Gastroesophageal sphincter (tissue), 4 donors: ENCODE measurements at regions not wholly inside any gene's neighbourhood (a gene's known extent, or its start where the extent isn't known, plus 50 kb on each side); places are given as distances from the start of the nearest gene placed in this dataset.

ENCODE experiments used
- ATAC-seq: fragments of 150-250 bp; one replicate; pipeline ENCODE4 v1.9.1; 2016; ENCODE audit warnings: mild to moderate bottlenecking, moderate library complexity
- H3K27ac ChIP-seq, 4 donors: fragments of 200-600 bp; sonication (generic) in 3 of 4; 1 replicate in 3 of 4; 2 replicates in 1 of 4; pipeline ENCODE4 v1.5.1; 2016 to 2019
- H3K27me3 ChIP-seq: fragments of 200-600 bp; sonication (generic); one replicate; pipeline ENCODE4 v1.5.1; 2019
- H3K36me3 ChIP-seq, 2 donors: fragments of 200-600 bp; sonication (generic); one replicate each; pipeline ENCODE4 v1.5.1; 2019; ENCODE audit warnings: control low read depth in 1 of 2
- H3K4me1 ChIP-seq, 3 donors: fragments of 200-600 bp; sonication (generic); 1 replicate in 2 of 3; 2 replicates in 1 of 3; pipeline ENCODE4 v1.5.1; 2016 to 2019; ENCODE audit warnings: control low read depth in 2 of 3
- H3K4me3 ChIP-seq, 2 donors: fragments of 200-600 bp; sonication (generic); one replicate each; pipeline ENCODE4 v1.5.1; 2019; ENCODE audit warnings: mild to moderate bottlenecking in 1 of 2, moderate library complexity in 1 of 2
- H3K9me3 ChIP-seq, 3 donors: fragments of 200-600 bp; sonication (generic); one replicate each; pipeline ENCODE4 v1.5.1; 2017 to 2019; ENCODE audit warnings: control low read depth in 2 of 3
- EP300 ChIP-seq: sonication (generic); formaldehyde crosslinking; IDR thresholded peaks from one replicate; pipeline ENCODE4 v1.6.1; 2017; ENCODE audit warnings: antibody characterized with exemption, mild to moderate bottlenecking
- POLR2A ChIP-seq, 2 donors: fragments of 450-650 bp; IDR thresholded peaks; one replicate each; pipeline ENCODE4 v1.6.1; 2017; ENCODE audit warnings: antibody characterized with exemption in 2 of 2, mild to moderate bottlenecking in 2 of 2, moderate library complexity in 1 of 2
- POLR2AphosphoS5 ChIP-seq: sonication (generic); formaldehyde crosslinking; IDR thresholded peaks from one replicate; pipeline ENCODE4 v1.6.1; 2017; ENCODE audit warnings: antibody characterized with exemption
- WGBS, 2 donors: methylation state at CpG; one replicate each; pipeline ENCODE4 v1.1.5; 2018; ENCODE audit warnings: low coverage in 1 of 2; 5-methylcytosine and 5-hydroxymethylcytosine counted together
- TF ChIP-seq, protein P1 (sequence below), 4 experiments: fragments of 200-600 bp in 2 of 4; fragments of 450-650 bp in 2 of 4; sonication (generic) in 1 of 4; IDR thresholded peaks; one replicate each; pipeline ENCODE4 v1.5.1; 2017 to 2019; ENCODE audit warnings: antibody characterized with exemption in 4 of 4, mild to moderate bottlenecking in 2 of 4, moderate library complexity in 2 of 4

DNA sequence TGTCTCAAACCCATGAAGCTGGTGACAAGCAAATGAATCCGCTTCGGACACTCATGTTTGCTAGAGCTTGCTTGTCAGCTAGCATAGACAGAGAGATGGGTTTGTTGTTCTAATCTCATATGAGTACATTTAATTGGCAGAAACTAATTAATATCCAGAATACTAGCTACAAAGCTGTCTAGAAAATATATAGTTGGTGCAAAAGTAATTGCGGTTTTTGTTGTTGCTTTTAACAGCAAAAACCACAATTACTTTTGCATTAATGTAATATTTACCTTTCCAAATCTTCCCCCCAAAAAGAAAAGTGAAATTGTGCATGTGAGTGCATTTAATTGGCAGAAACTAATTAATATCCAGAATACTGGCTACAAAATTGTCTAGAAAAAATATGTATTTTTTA is 1115.2 kb downstream of the TDRD15 start:
- TF ChIP-seq, protein P1, sequence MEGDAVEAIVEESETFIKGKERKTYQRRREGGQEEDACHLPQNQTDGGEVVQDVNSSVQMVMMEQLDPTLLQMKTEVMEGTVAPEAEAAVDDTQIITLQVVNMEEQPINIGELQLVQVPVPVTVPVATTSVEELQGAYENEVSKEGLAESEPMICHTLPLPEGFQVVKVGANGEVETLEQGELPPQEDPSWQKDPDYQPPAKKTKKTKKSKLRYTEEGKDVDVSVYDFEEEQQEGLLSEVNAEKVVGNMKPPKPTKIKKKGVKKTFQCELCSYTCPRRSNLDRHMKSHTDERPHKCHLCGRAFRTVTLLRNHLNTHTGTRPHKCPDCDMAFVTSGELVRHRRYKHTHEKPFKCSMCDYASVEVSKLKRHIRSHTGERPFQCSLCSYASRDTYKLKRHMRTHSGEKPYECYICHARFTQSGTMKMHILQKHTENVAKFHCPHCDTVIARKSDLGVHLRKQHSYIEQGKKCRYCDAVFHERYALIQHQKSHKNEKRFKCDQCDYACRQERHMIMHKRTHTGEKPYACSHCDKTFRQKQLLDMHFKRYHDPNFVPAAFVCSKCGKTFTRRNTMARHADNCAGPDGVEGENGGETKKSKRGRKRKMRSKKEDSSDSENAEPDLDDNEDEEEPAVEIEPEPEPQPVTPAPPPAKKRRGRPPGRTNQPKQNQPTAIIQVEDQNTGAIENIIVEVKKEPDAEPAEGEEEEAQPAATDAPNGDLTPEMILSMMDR (IDR thresholded peaks at IDR 0.05), result no peak
- TF ChIP-seq POLR2A (IDR thresholded peaks at IDR 0.05) (no peak), POLR2AphosphoS5 (no peak), EP300 (no peak)
- Histone ChIP-seq H3K9me3 (no peaks in the 10 kb centered on the region), H3K4me1 (no peaks in the 10 kb centered on the region), H3K4me3 (no peak overlapping the region), H3K36me3 (no peaks in the 10 kb centered on the region), H3K27me3 (no peaks in the 10 kb centered on the region), H3K27ac (no peak overlapping the region)
- no peak for ATAC-seq
- WGBS, 2 donors, result 90 to 91% methylated on average over 3 of the region's 3 CpGs

- 89 to 91% methylated on average over 4 of the region's 4 CpGs for WGBS, 2 donors
- no peaks in the 10 kb centered on the region for H3K9me3 ChIP-seq
- ATAC-seq, result no peak
Observed at GRCh38 chr2:22247466-22247865, 1123.7 kb downstream of the TDRD15 start.

GRCh38 chr2:22248851-22249250 is 1125.1 kb downstream of the TDRD15 start:
- no peak for ATAC-seq
- Histone ChIP-seq H3K36me3 (no peaks in the 10 kb centered on the region), H3K27ac (no peak overlapping the region), H3K4me3 (no peak overlapping the region), H3K4me1 (no peaks in the 10 kb centered on the region), H3K9me3 (no peaks in the 10 kb centered on the region), H3K27me3 (no peaks in the 10 kb centered on the region)
- WGBS, 2 donors, result 47 to 65% methylated on average over 2 of the region's 2 CpGs
- TF ChIP-seq EP300, result no peak
- TF ChIP-seq POLR2AphosphoS5, result no peak
- TF ChIP-seq POLR2A (IDR thresholded peaks at IDR 0.05), result no peak
- TF ChIP-seq, protein P1 (IDR thresholded peaks at IDR 0.05), result no peak

More at GRCh38 chr2:22247466-22247865, 1123.7 kb downstream of the TDRD15 start:
- no peak overlapping the region for H3K27ac ChIP-seq
- no peaks in the 10 kb centered on the region for H3K36me3 ChIP-seq
- H3K27me3 ChIP-seq, result no peaks in the 10 kb centered on the region
- H3K4me1 ChIP-seq, result no peaks in the 10 kb centered on the region
- TF ChIP-seq POLR2AphosphoS5 (no peak), EP300 (no peak), POLR2A (IDR thresholded peaks at IDR 0.05) (no peak)
- TF ChIP-seq, protein P1 (IDR thresholded peaks at IDR 0.05), result no peak
- H3K4me3 ChIP-seq, result no peak overlapping the region

DNA sequence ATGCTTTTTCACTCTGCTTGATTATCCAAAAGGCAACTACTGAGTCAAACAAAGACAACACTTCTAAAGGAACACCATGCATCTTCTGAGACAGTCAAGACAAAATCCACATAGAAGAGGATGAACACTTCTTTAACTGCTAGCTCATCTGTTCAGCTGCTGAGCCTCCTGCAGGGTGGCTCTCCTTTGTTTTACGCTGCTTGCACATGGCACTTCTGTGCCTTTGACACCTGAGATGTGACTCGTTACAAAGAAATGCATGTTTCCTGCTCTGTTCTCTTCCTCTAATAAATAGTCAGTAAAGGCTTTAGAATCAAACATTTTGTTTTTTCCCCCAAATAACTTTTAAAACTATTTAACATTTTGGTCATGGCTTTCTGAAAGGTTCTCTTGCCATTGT is 1129.4 kb downstream of the TDRD15 start:
- no peak overlapping the region for H3K27ac ChIP-seq
- WGBS, 2 donors, result 90 to 94% methylated on average over 2 of the region's 2 CpGs
- ATAC-seq, result no peak
- H3K9me3 ChIP-seq, result no peaks in the 10 kb centered on the region
- no peaks in the 10 kb centered on the region for H3K36me3 ChIP-seq
- TF ChIP-seq POLR2AphosphoS5 (no peak), POLR2A (IDR thresholded peaks at IDR 0.05) (no peak), EP300 (no peak)
- TF ChIP-seq, protein P1 (IDR thresholded peaks at IDR 0.05), result no peak
- H3K4me1 ChIP-seq, result no peaks in the 10 kb centered on the region
- no peaks in the 10 kb centered on the region for H3K27me3 ChIP-seq
- H3K4me3 ChIP-seq, result no peak overlapping the region

DNA sequence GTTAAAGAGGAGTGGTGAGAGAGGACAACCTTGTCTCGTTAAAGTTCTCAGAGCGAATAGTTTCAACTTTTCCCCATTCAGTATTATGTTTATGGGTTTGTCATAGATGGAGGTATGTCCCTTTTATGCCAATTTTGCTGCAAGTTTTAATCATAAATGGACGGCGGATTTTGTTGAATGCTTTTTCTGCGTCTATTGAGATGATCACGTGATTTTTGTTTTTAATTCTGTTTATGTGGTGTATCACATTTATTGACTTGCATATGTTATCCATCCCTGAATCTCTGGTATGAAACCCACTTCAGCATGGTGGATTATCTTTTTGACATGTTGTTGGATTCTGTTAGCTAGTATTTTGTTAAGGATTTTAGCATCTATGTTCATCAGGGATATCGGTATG is 1123.8 kb upstream of the KLHL29 start:
- no peak for ATAC-seq
- no peak for TF ChIP-seq POLR2AphosphoS5
- H3K9me3 ChIP-seq, result peaks cover 0 to 14% (median 0%) of the 10 kb centered on the region in 3 donors
- H3K4me1 ChIP-seq, result no peaks in the 10 kb centered on the region
- no peaks in the 10 kb centered on the region for H3K36me3 ChIP-seq
- H3K27ac ChIP-seq, result no peak overlapping the region
- WGBS, 2 donors, result 91 to 95% methylated on average over 7 of the region's 7 CpGs
- H3K27me3 ChIP-seq, result no peaks in the 10 kb centered on the region
- H3K4me3 ChIP-seq, result no peak overlapping the region
